NCI-H1105 (cell line): ENCODE measurements at regions not wholly inside any gene's neighbourhood (a gene's known extent, or its start where the extent isn't known, plus 50 kb on each side); places are given as distances from the start of the nearest gene placed in this dataset.

Experiments
- DNase-seq: peaks from one replicate; lab custom pipeline; 2025; lab: John Stamatoyannopoulos, UW

- DNase-seq, result no peak
Measured at GRCh38 chr17:72342627-72343527, 222.1 kb downstream of the SOX9 start.

DNA sequence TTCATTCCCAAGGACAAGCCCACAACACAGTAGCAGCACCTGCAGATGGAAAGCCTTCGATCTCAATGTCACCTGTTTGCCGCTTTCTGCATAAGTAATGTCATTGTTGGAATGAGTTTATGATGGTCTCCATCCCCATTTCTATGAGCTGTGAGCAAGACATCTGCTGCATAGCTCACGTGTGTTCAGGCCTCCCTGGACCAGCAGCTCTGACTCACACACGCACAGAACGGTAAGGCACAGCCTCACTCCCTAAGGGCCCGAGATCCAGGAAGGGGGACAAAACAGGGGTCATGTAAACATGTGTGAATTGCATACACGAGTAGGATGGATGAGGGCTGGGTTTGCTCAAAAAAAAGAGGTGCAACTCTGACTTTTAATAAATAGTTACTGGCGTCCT lies 223.1 kb downstream of the SOX9 start:
- DNase-seq, result no peak

- no peak for DNase-seq
Measured at GRCh38 chr17:72344613-72345012, 223.8 kb downstream of the SOX9 start.

DNA sequence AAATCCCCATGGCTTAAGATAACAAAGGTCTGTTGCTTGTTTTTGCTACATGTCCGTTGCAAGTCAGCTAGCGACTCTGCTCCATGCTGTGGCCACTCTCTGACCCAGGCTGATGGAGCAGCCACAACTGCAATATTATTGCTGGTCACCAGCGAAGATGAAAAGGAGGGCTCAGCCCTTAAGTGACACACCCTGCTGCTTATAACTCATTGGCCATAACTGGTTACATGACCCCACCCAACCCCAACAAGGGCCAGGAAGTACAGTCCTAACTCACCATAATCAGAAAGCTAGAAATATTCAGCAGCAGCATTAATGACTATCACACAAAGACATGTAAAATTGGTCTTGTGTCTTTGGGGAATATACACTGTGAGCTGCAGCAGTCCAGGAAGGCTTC lies 224.3 kb downstream of the SOX9 start:
- DNase-seq, result no peak

GRCh38 chr17:72345536-72345935 lies 224.7 kb downstream of the SOX9 start:
- DNase-seq, result no peak

DNA sequence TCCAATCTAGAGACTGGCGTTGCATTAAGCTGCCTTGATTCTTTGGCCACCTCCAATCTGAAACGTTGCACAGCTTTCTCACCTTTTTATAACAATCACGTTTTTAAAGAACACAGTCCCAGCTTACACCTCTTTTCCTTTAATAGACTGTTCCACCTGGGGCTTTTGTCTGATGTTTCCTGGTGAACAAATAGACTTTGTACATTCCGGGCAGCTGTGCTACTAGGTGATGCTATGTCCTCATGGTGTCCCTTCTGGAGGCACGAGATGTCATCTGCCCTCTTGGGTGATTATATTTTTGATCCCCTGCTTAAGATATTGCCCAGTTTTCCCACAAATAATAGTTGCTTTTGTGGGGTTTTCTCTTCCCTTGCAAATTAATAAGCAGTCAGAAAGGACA lies 225.5 kb downstream of the SOX9 start:
- DNase-seq, result no peak

- DNase-seq, result no peak
Measured at GRCh38 chr17:72349011-72349410, 228.2 kb downstream of the SOX9 start.

- peak; percentile 27 for DNase-seq
Measured at GRCh38 chr17:72349491-72349995, 228.7 kb downstream of the SOX9 start.

DNA sequence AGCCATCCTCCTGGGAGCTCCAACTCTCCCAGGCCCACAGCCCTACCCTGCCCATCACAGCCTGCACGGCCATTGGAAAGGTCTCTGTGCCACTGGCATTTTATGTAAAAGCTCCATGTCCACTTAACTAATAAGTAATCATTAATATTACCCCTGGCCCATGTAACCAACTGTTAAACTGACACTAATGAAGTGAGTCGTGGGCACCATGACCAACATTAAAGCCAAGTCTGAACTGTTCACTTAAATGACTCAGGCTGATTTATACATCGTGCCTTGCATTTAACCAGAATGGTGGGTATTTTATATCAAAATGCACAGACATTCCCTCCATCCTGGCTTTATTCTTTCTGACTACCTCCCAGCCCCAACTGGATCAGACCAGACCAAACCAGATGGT lies 229.3 kb downstream of the SOX9 start:
- DNase-seq, result no peak

DNA sequence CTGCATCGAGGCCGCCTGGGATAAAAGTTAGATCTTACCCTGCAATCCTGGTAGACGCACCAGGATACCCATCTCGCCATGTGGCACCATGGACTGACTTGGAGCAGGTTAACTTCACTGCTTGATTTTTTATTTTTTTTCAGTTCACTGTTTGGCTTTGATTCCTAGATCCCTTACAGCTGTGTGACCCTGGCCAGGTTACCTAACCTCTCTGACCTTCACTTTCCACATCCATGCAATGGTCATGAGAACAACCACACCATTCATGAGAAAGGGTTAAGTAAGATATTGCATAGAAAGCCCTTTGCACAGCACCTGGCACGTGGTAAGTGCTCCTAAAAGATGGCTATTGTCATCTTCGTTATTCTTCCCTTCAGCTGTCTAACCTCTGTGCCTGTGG lies 230.5 kb downstream of the SOX9 start:
- no peak for DNase-seq

DNA sequence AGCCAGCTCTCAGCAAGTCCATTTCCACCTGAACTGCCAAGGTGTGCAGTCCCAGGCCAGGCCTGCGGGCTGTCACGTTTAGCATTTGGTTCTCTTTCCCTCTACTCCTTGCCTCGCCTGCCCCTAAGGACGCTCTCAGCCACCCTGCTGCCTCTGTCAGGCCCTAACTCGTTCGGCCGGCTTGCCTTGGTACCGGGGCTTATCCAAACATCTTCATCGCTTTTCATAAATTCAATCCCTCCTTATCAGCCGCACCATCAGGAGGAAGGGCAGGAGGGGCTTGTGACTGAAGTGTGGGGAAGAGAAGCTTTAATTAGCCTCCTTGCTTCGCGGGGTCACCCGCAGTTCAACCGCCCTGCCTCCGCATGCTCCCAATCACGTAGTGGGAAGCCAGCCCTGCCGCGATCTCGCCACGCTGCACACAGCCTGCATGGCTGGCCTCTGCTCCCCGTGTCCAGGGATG lies 231.1 kb downstream of the SOX9 start:
- no peak for DNase-seq

DNA sequence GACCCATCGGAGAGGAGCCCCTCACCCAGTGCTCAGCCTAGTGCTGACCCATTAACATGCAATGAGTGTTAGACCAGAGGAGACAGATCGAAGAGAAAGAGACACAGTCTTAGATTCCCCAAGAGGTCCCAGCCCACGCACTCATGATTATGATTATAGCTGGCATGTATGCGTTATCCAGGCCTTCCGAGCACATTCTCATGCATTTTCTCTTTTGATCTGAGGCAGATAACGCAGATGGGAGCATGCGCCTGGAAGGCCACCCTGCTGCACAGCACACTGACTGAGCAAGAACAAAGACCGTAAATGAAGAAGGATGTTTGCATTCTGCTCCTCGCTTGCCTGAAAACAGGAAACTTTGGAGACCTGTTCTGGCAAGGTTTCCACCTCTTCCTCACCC lies 232.7 kb downstream of the SOX9 start:
- no peak for DNase-seq

DNA sequence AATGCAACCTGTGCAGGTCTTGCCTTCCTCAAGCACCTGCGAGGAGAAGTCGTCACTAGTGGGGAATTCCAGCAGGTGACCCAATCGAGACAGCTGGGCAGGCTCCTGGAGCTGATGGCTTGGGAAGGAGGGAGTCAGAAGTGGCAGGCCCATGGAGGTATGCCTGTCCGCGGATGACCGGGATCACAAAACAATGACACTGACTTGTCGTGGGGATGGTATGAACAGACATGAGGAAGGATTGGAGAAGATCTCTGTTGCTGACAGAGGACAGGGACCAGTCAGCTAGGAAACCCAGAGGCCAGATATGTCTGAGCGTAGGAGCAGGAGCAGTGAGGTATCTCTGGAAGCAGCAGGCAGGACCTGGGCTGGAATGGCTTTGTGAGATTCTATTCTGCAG lies 233.3 kb downstream of the SOX9 start:
- DNase-seq, result no peak

GRCh38 chr17:72357764-72358365 lies 237.0 kb downstream of the SOX9 start:
- no peak for DNase-seq

GRCh38 chr17:72358465-72358864 lies 237.6 kb downstream of the SOX9 start:
- DNase-seq, result no peak

GRCh38 chr17:72359274-72359673 lies 238.5 kb downstream of the SOX9 start:
- DNase-seq, result no peak

- DNase-seq, result no peak
Measured at GRCh38 chr17:72359811-72360210, 239.0 kb downstream of the SOX9 start.

DNA sequence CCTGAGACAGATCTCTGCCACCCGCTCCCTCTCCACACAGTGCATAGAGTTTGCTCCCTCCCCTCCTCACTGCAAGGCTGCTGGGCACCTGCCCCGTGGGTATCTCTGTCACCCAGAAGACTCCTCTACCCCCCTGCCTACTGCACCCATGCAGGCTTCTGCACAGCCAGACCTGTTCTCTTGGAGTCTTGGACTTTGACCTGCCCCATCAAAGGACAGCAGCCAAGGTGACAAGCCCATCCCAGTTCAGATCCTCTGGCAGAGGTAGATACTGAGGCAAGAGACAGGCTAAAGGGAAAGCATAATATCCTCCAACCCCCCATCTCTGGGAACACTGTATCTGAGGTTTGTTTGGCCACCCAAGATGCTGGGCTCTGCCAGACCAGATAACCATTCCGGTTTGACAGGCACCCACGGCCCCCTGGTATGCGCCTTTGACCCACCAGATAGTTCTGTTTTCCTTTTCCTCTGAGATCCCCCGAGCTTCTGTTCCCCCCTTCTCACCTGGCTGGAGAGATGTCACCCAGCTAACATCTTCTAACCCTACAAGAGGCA lies 239.6 kb downstream of the SOX9 start:
- DNase-seq, result no peak

DNA sequence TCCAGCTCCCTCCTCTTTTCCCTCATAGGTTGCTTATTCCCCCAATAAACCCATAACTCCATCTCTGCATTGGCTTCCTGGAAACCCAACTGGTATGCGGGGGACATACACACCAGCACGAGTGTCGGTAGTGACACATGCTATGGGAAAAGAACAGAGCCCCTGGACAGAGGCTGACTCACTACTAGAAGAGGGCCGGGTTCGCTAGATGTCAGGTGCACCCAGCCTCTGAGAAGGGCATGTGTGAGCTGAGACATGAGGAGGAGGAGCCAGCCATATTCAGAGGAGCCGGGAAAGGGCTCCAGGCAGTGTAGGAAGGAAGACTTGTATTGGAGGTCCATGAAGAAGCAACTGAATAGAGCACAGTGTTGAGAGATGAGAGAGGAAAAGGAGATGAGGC lies 241.1 kb downstream of the SOX9 start:
- DNase-seq, result no peak

DNA sequence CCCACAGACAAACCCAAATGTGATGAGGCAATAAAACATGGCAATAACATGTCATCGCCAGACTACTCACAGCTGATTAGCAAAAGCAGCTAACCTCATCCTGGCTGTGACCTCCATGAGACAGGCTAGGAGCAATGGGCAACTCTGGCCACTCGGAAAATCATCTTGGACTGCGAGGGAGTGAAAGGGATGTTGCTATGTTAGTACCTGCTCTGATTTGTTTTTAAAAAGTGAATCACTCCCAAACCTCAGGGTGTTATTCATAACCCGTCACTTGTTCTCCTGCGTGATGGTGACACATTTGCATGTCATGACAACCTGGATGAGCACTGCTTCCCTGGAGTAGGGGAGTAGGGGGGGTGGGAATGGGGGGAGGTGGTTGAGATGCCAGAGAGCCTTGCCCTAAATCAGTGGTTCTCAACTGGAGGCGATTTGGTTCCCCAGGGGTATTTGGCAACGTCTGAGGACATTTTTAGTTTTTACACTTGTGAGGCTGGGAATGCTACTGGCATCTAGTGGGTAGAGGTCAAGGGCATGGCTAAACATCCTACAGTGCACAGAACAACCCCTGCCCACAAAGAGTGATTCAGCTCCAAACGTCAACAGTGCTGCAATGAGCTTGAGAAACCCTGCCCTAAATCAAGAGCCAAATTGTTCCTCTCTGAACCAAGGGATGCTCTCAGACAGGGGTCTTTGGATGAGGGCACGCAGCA lies 241.7 kb downstream of the SOX9 start:
- no peak for DNase-seq

DNA sequence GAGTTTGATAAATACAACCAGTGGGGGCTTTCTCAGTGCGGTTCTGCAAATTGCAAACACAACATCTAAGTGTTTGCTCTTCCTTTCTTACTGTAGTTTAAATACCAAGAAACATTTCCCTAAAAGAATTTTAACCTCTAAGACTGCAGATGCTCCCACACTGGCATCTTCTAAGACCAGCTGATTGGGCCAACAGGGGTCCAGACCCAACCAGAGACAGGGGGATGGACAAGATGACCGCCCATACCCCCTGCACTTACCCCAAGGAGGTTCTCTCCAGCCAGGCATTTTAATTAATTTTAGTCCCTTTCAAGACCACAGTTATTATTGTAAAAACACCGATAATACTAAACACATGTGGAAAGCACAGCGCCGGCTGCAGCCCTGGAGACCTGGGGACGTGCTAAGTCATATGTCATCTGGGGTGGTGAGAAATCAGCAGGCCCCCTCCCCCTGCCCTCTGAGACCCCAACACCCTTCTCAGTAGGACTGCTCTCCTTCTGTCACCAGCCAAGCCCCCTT lies 242.3 kb downstream of the SOX9 start:
- DNase-seq, result no peak

- no peak for DNase-seq
Measured at GRCh38 chr17:72365857-72366414, 245.1 kb downstream of the SOX9 start.
